ENCODE measurements at regions not wholly inside any gene's neighbourhood (a gene's known extent, or its start where the extent isn't known, plus 50 kb on each side); places are given as distances from the start of the nearest gene placed in this dataset.

GRCh38 chr7:114151777-114152176, 233.0 kb upstream of the PPP1R3A start:
- no peak overlapping the region for H3K27ac ChIP-seq
- intact Hi-C loops (cut with DNase I), result no loop called here
- WGBS, 4 donors, result 49 to 69% (median 58%) methylated on average over 3 of the region's 3 CpGs
- H3K4me3 ChIP-seq, result no peak overlapping the region
- no peaks in the 10 kb centered on the region for H3K36me3 ChIP-seq (replicated peaks in 1 of 2)
- no peaks in the 10 kb centered on the region for H3K4me1 ChIP-seq (replicated peaks in 1 of 2)
- no peaks in the 10 kb centered on the region for H3K9me3 ChIP-seq (replicated peaks in 1 of 3)
- no peak for DNase-seq
- TF ChIP-seq POLR2A (IDR thresholded peaks at IDR 0.05) (no peak), CTCF (IDR thresholded peaks at IDR 0.05) (no peak)
- no peaks in the 10 kb centered on the region for H3K27me3 ChIP-seq

DNA sequence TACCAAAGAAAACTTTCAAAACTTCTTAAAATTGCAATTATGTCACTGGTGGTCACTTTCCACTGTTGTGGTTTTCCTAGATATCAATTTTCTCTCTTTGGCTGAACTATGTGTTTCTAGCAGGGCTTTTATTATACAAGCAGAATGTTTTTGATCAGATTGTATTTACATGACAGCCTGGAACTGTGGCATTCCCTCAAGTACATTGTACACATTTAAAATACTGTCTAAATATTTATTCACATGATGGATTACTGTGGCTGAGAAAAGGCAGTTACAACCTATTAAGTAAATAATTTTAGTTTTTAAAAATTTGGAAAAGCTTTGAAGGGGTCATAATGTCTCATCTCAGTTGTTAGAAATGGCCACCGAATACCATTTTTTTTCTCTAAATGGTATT, 231.9 kb upstream of the PPP1R3A start:
- H3K9me3 ChIP-seq (replicated peaks in 1 of 3), result no peaks in the 10 kb centered on the region
- TF ChIP-seq POLR2A (IDR thresholded peaks at IDR 0.05) (no peak), CTCF (IDR thresholded peaks at IDR 0.05) (no peak)
- DNase-seq, result no peak
- no peaks in the 10 kb centered on the region for H3K36me3 ChIP-seq (replicated peaks in 1 of 2)
- H3K4me3 ChIP-seq, result no peak overlapping the region
- intact Hi-C loops (cut with DNase I), result no loop called here
- no peaks in the 10 kb centered on the region for H3K4me1 ChIP-seq (replicated peaks in 1 of 2)
- no peaks in the 10 kb centered on the region for H3K27me3 ChIP-seq
- WGBS, 4 donors, result 72 to 86% (median 82%) methylated on average over 1 of the region's 1 CpG
- H3K27ac ChIP-seq, result no peak overlapping the region

DNA sequence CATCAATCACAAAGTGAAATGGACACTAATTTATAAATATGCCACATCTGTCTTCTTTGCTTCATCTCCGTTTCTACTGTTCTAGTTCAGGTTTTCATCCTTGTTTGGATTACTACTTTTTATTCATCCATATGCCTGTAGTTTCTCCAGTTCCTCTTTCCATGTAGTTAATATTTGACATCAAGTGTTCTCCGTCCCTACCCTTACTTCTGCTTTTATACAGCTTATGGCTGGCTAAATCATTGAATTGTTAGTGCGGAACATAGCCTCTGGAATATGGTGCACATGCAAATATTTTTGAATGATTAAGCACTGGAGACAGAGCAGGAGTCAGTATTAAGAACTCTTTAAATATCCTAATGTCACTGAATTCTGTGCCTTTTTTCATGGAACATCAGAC, 230.0 kb upstream of the PPP1R3A start:
- TF ChIP-seq CTCF (IDR thresholded peaks at IDR 0.05) (no peak), POLR2A (IDR thresholded peaks at IDR 0.05) (no peak)
- DNase-seq, result no peak
- Histone ChIP-seq H3K4me3 (no peak overlapping the region), H3K36me3 (replicated peaks in 1 of 2) (no peaks in the 10 kb centered on the region), H3K27me3 (no peaks in the 10 kb centered on the region), H3K27ac (no peak overlapping the region), H3K4me1 (replicated peaks in 1 of 2) (no peaks in the 10 kb centered on the region), H3K9me3 (replicated peaks in 1 of 3) (no peaks in the 10 kb centered on the region)
- 62 to 78% (median 67%) methylated on average over 3 of the region's 3 CpGs for WGBS, 4 donors
- intact Hi-C loops (cut with DNase I), result no loop called here

DNA sequence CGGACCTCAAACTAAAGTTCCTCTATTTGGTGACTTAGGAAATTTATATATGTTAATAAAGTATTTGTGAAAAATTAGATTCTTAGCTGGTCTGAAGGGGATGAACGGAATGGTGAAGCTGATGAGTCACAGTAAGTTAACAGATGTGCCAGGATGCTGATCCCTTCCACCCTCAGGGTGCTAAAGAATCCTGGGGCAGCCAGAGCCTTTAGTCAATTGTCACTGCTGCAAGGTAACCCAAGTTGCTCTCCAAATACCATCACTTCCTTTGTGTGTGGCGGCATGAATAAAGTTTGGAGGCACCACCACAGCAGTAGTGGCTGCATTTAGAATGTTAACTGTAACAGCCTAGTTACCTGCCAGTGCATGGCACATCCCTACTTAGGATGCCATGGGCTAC, 222.6 kb upstream of the PPP1R3A start:
- TF ChIP-seq CTCF (IDR thresholded peaks at IDR 0.05) (no peak), POLR2A (IDR thresholded peaks at IDR 0.05) (no peak)
- H3K4me3 ChIP-seq, result no peak overlapping the region
- no peaks in the 10 kb centered on the region for H3K27me3 ChIP-seq
- intact Hi-C loops (cut with DNase I), result no loop called here
- no peak overlapping the region for H3K27ac ChIP-seq
- WGBS, 4 donors, result 62 to 83% (median 73%) methylated on average over 3 of the region's 3 CpGs
- no peaks in the 10 kb centered on the region for H3K36me3 ChIP-seq (replicated peaks in 1 of 2)
- H3K4me1 ChIP-seq (replicated peaks in 1 of 2), result no peaks in the 10 kb centered on the region
- H3K9me3 ChIP-seq (replicated peaks in 1 of 3), result no peaks in the 10 kb centered on the region
- no peak for DNase-seq

All from adrenal gland (tissue), 9 donors.